Esophagus squamous epithelium (tissue), 5 donors: ENCODE measurements at regions not wholly inside any gene's neighbourhood (a gene's known extent, or its start where the extent isn't known, plus 50 kb on each side); places are given as distances from the start of the nearest gene placed in this dataset.

Source experiments
- DNase-seq: peaks from one replicate; lab custom pipeline; 2025; lab: John Stamatoyannopoulos, UW
- H3K27ac ChIP-seq, 4 donors: fragments of 200-600 bp; sonication (generic); one replicate each; pipeline ENCODE4 v1.5.1; 2016 to 2019; ENCODE audit warnings: mild to moderate bottlenecking in 1 of 4
- H3K27me3 ChIP-seq, 4 donors: fragments of 200-600 bp; sonication (generic); 1 replicate in 3 of 4; 2 replicates in 1 of 4; pipeline versions ENCODE4 v1.5.1 to v1.6.0; 2017 to 2021; ENCODE audit warnings: antibody characterized with exemption in 1 of 4
- H3K36me3 ChIP-seq, 3 donors: fragments of 200-600 bp; sonication (generic); one replicate each; pipeline ENCODE4 v1.5.1; 2016 to 2019
- H3K4me1 ChIP-seq, 3 donors: fragments of 200-600 bp; sonication (generic); one replicate each; pipeline ENCODE4 v1.5.1; 2017 to 2019
- H3K4me3 ChIP-seq, 4 donors: fragments of 200-600 bp; sonication (generic); 1 replicate in 3 of 4; 2 replicates in 1 of 4; pipeline ENCODE4 v1.5.1; 2016 to 2019; ENCODE audit warnings: mild to moderate bottlenecking in 2 of 4, moderate library complexity in 1 of 4
- H3K9me3 ChIP-seq, 3 donors: fragments of 200-600 bp; sonication (generic); one replicate each; pipeline ENCODE4 v1.5.1; 2016 to 2019
- CTCF ChIP-seq, 6 experiments: fragments of 450-650 bp in 4 of 6; fragments of 200-600 bp in 2 of 6; sonication (generic) in 2 of 6; IDR thresholded peaks; one replicate each; pipeline ENCODE4 v1.5.1; 2016 to 2019; ENCODE audit warnings: antibody characterized with exemption in 6 of 6, mild to moderate bottlenecking in 4 of 6, moderate library complexity in 4 of 6
- POLR2A ChIP-seq, 4 donors: fragments of 450-650 bp; IDR thresholded peaks; one replicate each; pipeline ENCODE4 v1.6.1; 2017; ENCODE audit warnings: antibody characterized with exemption in 4 of 4, mild to moderate bottlenecking in 4 of 4, moderate library complexity in 3 of 4
- WGBS, 2 donors: methylation state at CpG; one replicate each; pipeline ENCODE4 v1.1.5; 2018; 5-methylcytosine and 5-hydroxymethylcytosine counted together
- intact Hi-C: fragments of 100-400 bp; cut with DNase I; formaldehyde crosslinking; loops from one replicate; pipeline ENCODE4 v1.15.0; 2022
- donor health status: DM: yes; HTN: yes; CAD: no.

DNA sequence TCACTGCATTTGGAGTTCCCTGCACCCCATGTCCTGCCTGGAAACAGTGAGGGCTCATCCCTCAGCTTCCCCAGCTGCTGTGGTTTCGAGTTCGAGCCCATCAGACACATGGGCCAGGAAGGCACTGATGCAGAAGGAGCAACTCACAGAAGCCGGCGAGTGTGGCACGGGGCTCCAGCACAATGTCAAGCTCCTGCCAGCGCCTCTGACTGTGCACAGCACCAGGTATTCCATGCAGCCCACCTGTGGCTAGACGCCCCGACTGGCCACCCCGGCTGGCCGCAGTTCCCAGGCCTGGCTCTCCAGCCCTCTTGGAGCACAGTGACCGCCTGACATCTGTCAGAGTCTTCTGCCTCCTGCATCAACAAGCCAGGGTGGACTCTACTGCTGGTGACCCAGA is 419.4 kb downstream of the SHANK2 start:
- Histone ChIP-seq H3K4me3 (no peak overlapping the region), H3K36me3 (no peaks in the 10 kb centered on the region), H3K9me3 (no peaks in the 10 kb centered on the region), H3K27me3 (peaks cover 0 to 17% (median 0%) of the 10 kb centered on the region in 4 donors), H3K27ac (no peak overlapping the region), H3K4me1 (peaks cover 0 to 13% (median 0%) of the 10 kb centered on the region in 3 donors)
- intact Hi-C loops, result no loop called here
- 20 to 80% methylated on average over 1 to 2 of the region's 11 CpGs for WGBS, 2 donors
- DNase-seq, result no peak
- no peak for TF ChIP-seq POLR2A (IDR thresholded peaks at IDR 0.05)
- no peak for TF ChIP-seq CTCF (IDR thresholded peaks at IDR 0.05)

- Histone ChIP-seq H3K27me3 (peaks cover 0 to 15% (median 0%) of the 10 kb centered on the region in 4 donors), H3K4me3 (no peak overlapping the region), H3K4me1 (peaks cover 0 to 7% (median 0%) of the 10 kb centered on the region in 3 donors), H3K36me3 (no peaks in the 10 kb centered on the region), H3K27ac (no peak overlapping the region), H3K9me3 (no peaks in the 10 kb centered on the region)
- 51 to 60% methylated on average over 5 of the region's 5 CpGs for whole genome bisulfite sequencing, 2 donors
- no peak for DNase-seq
- intact Hi-C loops, result no loop called here
- TF ChIP-seq CTCF (IDR thresholded peaks at IDR 0.05) (no peak), POLR2A (IDR thresholded peaks at IDR 0.05) (no peak)
Observed at GRCh38 chr11:70833554-70833953, 418.8 kb downstream of the SHANK2 start.

DNA sequence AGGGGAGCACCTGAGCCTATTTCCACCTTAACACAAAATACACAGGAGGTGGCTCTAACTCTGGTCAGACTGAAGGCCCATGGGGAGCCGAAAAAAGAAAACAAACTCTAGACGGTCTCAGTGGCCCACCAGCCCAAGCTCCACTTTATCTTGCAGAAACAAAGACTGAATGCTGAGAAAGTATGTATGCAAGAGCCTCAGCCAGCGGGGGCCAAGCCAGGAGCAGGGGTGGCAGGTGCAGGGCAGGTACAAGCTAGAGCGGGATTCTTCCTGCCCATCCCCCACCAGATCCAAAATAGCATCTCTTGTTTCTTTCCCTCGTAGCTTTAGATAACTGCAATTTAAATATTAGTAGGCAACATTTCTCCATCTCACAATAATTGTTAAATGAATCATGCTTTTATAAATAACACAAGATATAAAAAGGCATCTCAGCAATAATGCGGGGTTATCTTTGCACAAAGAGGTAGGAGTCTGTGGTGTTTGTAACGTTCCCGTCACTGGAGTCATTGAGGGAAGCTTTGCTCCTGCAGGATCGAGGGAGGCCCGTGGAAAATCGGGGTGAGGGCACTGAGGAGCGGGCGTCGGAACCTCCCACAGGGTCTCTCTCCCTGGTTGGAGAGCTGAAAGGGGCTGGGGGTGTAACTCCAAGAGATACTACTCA is 418.0 kb downstream of the SHANK2 start:
- 62 to 65% methylated on average over 14 of the region's 14 CpGs for WGBS, 2 donors
- intact Hi-C loops, result no loop called here
- Histone ChIP-seq H3K27me3 (peaks cover 0 to 6% (median 0%) of the 10 kb centered on the region in 4 donors), H3K4me3 (no peak overlapping the region), H3K36me3 (no peaks in the 10 kb centered on the region), H3K27ac (no peak overlapping the region), H3K9me3 (no peaks in the 10 kb centered on the region), H3K4me1 (no peaks in the 10 kb centered on the region)
- TF ChIP-seq CTCF (IDR thresholded peaks at IDR 0.05) (no peak), POLR2A (IDR thresholded peaks at IDR 0.05) (no peak)
- no peak for DNase-seq

DNA sequence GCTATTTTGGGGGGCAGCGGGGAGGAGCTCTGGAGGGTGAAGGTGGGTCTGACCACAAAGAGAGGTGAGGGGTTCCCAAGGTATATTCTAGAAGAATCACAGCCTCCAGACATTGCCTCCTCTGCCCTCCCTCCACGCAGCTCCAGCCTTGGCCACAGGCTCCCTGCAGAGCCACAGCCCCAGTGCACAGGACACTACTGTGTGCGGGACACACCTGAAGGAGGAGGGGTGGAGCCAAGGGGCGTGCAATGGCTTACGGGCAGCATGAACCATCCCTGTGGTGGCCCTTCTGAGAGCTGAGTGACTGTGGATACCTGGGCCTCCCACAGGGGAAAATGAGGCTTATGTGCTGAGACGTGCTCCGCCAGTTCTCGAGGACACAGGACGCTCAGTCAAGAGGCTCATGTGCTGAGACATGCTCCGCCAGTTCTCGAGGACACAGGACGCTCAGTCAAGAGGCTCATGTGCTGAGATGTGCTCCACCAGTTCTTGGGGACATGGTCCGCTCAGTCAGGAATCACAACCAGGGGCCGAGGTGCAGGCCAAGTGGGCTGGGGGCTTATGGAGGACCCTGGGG is 417.3 kb downstream of the SHANK2 start:
- 81 to 100% methylated on average over 3 to 11 of the region's 14 CpGs for WGBS, 2 donors
- H3K4me1 ChIP-seq, result no peaks in the 10 kb centered on the region

More for the DNA sequence above, 417.3 kb downstream of the SHANK2 start:
- Histone ChIP-seq H3K4me3 (no peak overlapping the region), H3K27ac (no peak overlapping the region), H3K36me3 (no peaks in the 10 kb centered on the region), H3K27me3 (peaks cover 0 to 5% (median 0%) of the 10 kb centered on the region in 4 donors), H3K9me3 (no peaks in the 10 kb centered on the region)
- no peak for TF ChIP-seq POLR2A (IDR thresholded peaks at IDR 0.05)
- no peak for TF ChIP-seq CTCF (IDR thresholded peaks at IDR 0.05)
- DNase-seq, result no peak
- intact Hi-C loops, result no loop called here
